Central memory CD8-positive, alpha-beta T cell (primary cell): ENCODE measurements at regions not wholly inside any gene's neighbourhood (a gene's known extent, or its start where the extent isn't known, plus 50 kb on each side); places are given as distances from the start of the nearest gene placed in this dataset.

Source experiments
- ATAC-seq: fragments of 150-1000 bp; cut with Tn5 transposase; replicated peaks from 2 replicates; pipeline ENCODE4 v1.10.0; 2022; ENCODE audit warnings: mild to moderate bottlenecking, moderate FRiP score, moderate number of reproducible peaks; ENCODE audit not compliant: poor library complexity, severe bottlenecking; ENCODE audit errors: extremely low read depth
- DNase-seq, 2 donors: peaks; one replicate each; pipeline ENCODE4 v3.0.0; 2021; ENCODE audit warnings: low spot score in 2 of 2
- H3K27ac Mint-ChIP-seq: one replicate; pipeline ENCODE4 v1.8.0; 2022; ENCODE audit warnings: low read depth, mild to moderate bottlenecking, moderate library complexity, mixed read lengths
- H3K27me3 Mint-ChIP-seq: one replicate; pipeline ENCODE4 v1.8.0; 2022; ENCODE audit warnings: mixed read lengths
- H3K36me3 Mint-ChIP-seq: one replicate; pipeline ENCODE4 v1.8.0; 2022; ENCODE audit warnings: mild to moderate bottlenecking, moderate library complexity, mixed read lengths; ENCODE audit not compliant: insufficient read depth
- H3K4me1 Mint-ChIP-seq: one replicate; pipeline ENCODE4 v1.8.0; 2022; ENCODE audit warnings: mixed read lengths
- H3K4me3 Mint-ChIP-seq: one replicate; pipeline ENCODE4 v1.8.0; 2022; ENCODE audit warnings: mild to moderate bottlenecking, moderate library complexity, mixed read lengths
- H3K9me3 Mint-ChIP-seq: one replicate; pipeline ENCODE4 v1.8.0; 2022; ENCODE audit warnings: mixed read lengths

DNA sequence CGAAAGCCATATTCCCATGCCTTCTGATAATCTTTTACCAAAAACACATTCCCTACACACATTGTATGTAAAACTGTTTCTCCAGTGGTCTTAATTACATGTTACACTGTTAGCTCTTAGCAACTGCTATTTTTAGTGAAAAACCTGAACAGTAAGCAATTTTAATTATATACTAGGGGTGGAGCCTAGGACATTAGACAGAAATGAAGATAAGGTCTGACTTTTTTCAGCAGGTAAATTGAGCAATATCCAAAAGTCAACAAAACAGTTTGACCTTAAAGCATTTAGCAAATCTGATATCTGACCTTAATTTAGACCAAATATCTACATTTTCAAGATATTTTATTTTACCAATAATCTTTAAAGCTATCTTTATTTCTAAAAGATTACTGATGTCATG, 60.2 kb downstream of the PDE6H start:
- Mint-ChIP-seq H3K27me3 (peaks cover 90% of the 10 kb centered on the region), H3K36me3 (no peaks in the 10 kb centered on the region), H3K4me1 (no peaks in the 10 kb centered on the region), H3K9me3 (no peaks in the 10 kb centered on the region), H3K27ac (no peak overlapping the region), H3K4me3 (no peak overlapping the region)
- ATAC-seq (no peak), DNase-seq (no peak)

GRCh38 chr12:15033641-15034040, 60.8 kb downstream of the PDE6H start:
- ATAC-seq = no peak
- peaks cover 88% of the 10 kb centered on the region for H3K27me3 Mint-ChIP-seq
- H3K9me3 Mint-ChIP-seq = no peaks in the 10 kb centered on the region
- no peak for DNase-seq
- H3K4me1 Mint-ChIP-seq = no peaks in the 10 kb centered on the region
- H3K27ac Mint-ChIP-seq = no peak overlapping the region
- H3K4me3 Mint-ChIP-seq = no peak overlapping the region
- H3K36me3 Mint-ChIP-seq = no peaks in the 10 kb centered on the region

GRCh38 chr12:15035185-15035584, 62.3 kb downstream of the PDE6H start:
- no peaks in the 10 kb centered on the region for H3K4me1 Mint-ChIP-seq
- H3K4me3 Mint-ChIP-seq = no peak overlapping the region
- peaks cover 82% of the 10 kb centered on the region for H3K27me3 Mint-ChIP-seq
- no peaks in the 10 kb centered on the region for H3K9me3 Mint-ChIP-seq
- H3K36me3 Mint-ChIP-seq = no peaks in the 10 kb centered on the region
- H3K27ac Mint-ChIP-seq = no peak overlapping the region
- DNase-seq (no peak), ATAC-seq (no peak)

GRCh38 chr12:15037091-15037687, 64.3 kb downstream of the PDE6H start:
- Mint-ChIP-seq H3K27ac (no peak overlapping the region), H3K4me3 (no peak overlapping the region), H3K27me3 (peaks cover 86% of the 10 kb centered on the region), H3K9me3 (no peaks in the 10 kb centered on the region), H3K36me3 (no peaks in the 10 kb centered on the region), H3K4me1 (no peaks in the 10 kb centered on the region)
- ATAC-seq (no peak), DNase-seq (no peak)

DNA sequence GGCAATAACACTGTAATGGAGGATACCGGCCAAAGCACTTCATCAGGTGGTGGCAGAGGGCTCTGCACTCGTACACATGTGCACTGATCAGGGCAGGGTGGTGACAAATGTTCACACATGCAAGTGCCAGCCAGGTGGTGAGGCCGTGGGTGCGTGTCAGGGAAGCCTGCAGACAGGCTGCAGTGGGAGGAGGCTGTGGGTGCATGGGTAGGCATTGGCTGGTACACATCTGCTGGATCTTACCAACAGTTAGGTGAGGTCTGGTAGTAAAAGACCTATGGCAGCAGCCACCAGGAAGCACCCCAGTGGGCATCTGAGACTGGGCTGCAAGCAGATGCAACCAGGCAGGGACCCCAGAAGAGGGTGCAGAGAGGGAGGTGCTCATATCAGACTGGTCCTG, 65.3 kb downstream of the PDE6H start:
- H3K4me3 Mint-ChIP-seq = no peak overlapping the region
- H3K9me3 Mint-ChIP-seq = no peaks in the 10 kb centered on the region
- no peak for DNase-seq
- no peaks in the 10 kb centered on the region for H3K36me3 Mint-ChIP-seq
- ATAC-seq = no peak
- H3K27ac Mint-ChIP-seq = no peak overlapping the region
- H3K27me3 Mint-ChIP-seq = peaks cover 91% of the 10 kb centered on the region
- H3K4me1 Mint-ChIP-seq = no peaks in the 10 kb centered on the region

DNA sequence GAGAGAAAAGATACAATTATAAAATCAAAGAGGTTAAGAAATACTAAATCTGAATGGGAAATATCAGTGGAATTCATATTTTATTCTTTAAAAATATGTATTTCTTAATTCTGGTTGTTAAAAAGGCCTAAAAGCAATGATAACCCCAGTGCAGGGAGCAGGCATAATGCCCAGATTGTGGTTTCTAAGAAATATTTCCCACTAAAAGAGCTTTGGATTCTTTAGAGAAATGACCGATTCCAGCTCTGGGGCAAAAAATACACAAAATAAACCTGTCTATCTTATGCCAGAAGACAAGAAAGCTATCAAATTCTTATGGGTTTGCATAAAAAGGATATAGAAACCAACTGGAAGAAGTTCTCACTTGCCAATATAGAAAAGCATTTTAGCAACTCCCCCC, 71.6 kb downstream of the PDE6H start:
- H3K36me3 Mint-ChIP-seq = no peaks in the 10 kb centered on the region
- DNase-seq = no peak

DNA sequence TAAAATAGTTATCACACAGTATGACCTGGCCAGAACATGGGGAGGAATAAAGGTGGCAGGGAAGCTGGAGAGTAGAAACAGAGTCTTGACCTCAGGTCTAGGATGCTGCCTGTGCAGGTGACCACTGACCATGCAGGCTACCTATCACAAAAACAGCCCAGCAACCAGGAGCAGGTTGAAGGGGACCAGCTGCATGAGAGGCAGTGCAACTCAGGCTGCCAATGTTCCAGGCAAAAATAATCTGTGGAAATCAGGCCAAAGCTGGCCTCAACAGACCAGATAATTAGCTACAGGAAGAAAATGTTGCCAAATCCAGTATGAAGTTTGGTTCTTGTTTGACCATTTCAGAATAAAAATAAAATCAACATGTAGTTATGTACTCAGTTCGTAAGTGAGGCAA, 72.6 kb downstream of the PDE6H start:
- no peak overlapping the region for H3K27ac Mint-ChIP-seq
- H3K27me3 Mint-ChIP-seq = peaks cover 39% of the 10 kb centered on the region
- no peaks in the 10 kb centered on the region for H3K4me1 Mint-ChIP-seq
- no peak for ATAC-seq
- no peak for DNase-seq
- no peak overlapping the region for H3K4me3 Mint-ChIP-seq
- no peaks in the 10 kb centered on the region for H3K36me3 Mint-ChIP-seq
- H3K9me3 Mint-ChIP-seq = peaks cover 6% of the 10 kb centered on the region

More for the DNA sequence above, 71.6 kb downstream of the PDE6H start:
- ATAC-seq = no peak
- Mint-ChIP-seq H3K27me3 (peaks cover 39% of the 10 kb centered on the region), H3K9me3 (peaks cover 6% of the 10 kb centered on the region), H3K4me1 (no peaks in the 10 kb centered on the region), H3K27ac (no peak overlapping the region), H3K4me3 (no peak overlapping the region)

DNA sequence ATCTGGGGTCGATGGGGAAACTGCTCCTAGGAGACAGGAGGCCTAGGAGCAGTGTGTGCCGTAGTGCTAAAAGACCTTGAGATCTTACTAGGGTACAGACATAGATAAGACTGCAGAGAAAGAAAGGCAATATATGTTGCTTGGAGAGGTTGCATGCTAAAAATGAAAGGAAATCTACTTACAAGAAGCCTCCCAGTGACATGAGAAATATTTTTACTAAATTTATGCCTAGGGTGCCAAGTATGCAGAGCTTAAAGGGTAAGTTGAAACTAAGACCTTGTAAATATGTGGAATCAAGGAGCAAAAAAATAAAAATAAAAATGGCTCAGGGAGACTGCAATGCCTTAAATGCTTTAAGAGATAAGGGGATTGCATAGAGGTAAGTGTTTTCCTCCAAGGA, 74.8 kb downstream of the PDE6H start:
- no peak overlapping the region for H3K27ac Mint-ChIP-seq
- DNase-seq (no peak), ATAC-seq (no peak)
- no peak overlapping the region for H3K4me3 Mint-ChIP-seq
- no peaks in the 10 kb centered on the region for H3K4me1 Mint-ChIP-seq
- H3K9me3 Mint-ChIP-seq = peaks cover 6% of the 10 kb centered on the region
- peaks cover 37% of the 10 kb centered on the region for H3K27me3 Mint-ChIP-seq
- no peaks in the 10 kb centered on the region for H3K36me3 Mint-ChIP-seq

DNA sequence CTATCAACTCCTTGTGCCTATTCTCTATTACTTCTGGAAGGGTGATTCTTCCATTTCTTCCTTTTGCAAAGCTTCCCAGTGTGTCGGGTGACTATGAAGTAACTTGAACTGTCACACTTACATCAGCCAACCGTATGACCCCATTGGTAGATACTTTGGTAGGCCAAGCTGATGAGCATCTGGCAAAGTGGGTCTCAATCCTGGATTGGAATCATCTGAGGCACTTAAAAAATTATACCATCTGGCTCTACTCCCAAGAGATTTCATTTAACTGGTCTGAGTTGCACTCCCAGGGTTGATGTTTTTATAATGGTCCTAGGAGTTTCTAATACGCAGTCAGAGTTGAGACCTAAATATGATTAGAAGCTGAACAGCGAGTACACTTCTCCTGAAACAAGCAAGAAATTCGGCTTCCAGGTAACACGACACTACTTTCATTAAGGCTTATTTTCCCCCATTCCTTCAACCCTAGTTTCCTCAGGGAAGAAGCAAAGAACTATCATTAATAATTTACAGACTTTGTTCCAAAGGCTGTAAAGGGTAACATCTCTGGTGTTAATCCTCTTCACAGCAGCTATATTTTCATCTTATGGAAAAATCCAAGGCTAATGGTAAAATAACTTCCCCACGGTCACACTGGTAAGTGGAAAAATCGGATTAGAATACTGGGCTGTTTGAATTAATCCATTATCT, 76.8 kb downstream of the PDE6H start:
- no peak overlapping the region for H3K4me3 Mint-ChIP-seq
- H3K27ac Mint-ChIP-seq = no peak overlapping the region

DNA sequence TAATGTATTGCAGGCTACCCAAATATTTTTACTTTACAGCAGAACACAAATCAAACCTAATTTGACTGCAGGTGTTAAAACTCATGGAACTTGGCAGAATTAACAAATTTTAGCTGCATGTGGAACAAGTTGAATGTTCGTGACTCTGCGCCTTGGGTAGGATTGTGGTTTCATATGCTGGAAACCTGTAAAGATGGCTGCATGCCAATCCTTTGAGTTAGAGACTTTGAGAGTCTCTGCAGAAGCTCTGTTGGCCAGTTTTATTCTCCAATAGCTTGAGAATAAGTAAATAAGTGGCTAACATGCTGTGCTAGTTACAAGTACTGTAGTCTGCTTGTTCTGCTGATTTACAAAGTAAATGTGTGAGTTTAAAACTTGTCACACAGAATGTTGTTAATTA, 77.8 kb downstream of the PDE6H start:
- H3K27me3 Mint-ChIP-seq = peaks cover 49% of the 10 kb centered on the region
- DNase-seq = no peak
- no peak for ATAC-seq
- H3K4me3 Mint-ChIP-seq = no peak overlapping the region
- no peaks in the 10 kb centered on the region for H3K4me1 Mint-ChIP-seq
- peaks cover 6% of the 10 kb centered on the region for H3K9me3 Mint-ChIP-seq
- no peaks in the 10 kb centered on the region for H3K36me3 Mint-ChIP-seq
- no peak overlapping the region for H3K27ac Mint-ChIP-seq

More for the DNA sequence above, 76.8 kb downstream of the PDE6H start:
- ATAC-seq (no peak), DNase-seq (no peak)
- H3K27me3 Mint-ChIP-seq = peaks cover 49% of the 10 kb centered on the region
- no peaks in the 10 kb centered on the region for H3K36me3 Mint-ChIP-seq
- H3K4me1 Mint-ChIP-seq = no peaks in the 10 kb centered on the region
- peaks cover 6% of the 10 kb centered on the region for H3K9me3 Mint-ChIP-seq

- no peak overlapping the region for H3K4me3 Mint-ChIP-seq
- no peaks in the 10 kb centered on the region for H3K36me3 Mint-ChIP-seq
- no peaks in the 10 kb centered on the region for H3K9me3 Mint-ChIP-seq
- no peak overlapping the region for H3K27ac Mint-ChIP-seq
- H3K4me1 Mint-ChIP-seq = no peaks in the 10 kb centered on the region
- ATAC-seq (no peak), DNase-seq (no peak)
- H3K27me3 Mint-ChIP-seq = peaks cover 49% of the 10 kb centered on the region
Measured at GRCh38 chr12:15052691-15053090, 79.8 kb downstream of the PDE6H start.

DNA sequence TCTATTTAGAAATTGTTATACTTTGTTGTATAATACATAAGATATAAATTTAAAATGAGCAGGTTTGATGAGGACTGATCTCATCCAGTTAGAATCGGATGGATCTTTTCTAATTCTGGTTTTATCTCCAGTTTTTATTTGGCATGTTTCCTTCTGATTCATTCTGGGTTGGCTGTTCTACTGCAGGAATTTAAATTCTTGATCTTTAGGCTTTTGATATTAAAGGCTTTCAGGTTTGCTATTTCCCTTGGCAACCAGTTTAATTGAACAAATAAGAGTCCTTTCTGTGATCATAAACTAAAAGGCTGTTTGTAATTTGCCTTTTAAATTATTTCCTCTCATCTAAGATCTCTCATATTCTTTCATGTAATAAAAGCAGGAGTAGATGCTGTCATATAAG, 83.4 kb downstream of the PDE6H start:
- peaks cover 59% of the 10 kb centered on the region for H3K27me3 Mint-ChIP-seq
- H3K36me3 Mint-ChIP-seq = no peaks in the 10 kb centered on the region
- DNase-seq (no peak), ATAC-seq (no peak)
- no peaks in the 10 kb centered on the region for H3K9me3 Mint-ChIP-seq
- no peak overlapping the region for H3K27ac Mint-ChIP-seq
- H3K4me1 Mint-ChIP-seq = no peaks in the 10 kb centered on the region
- H3K4me3 Mint-ChIP-seq = no peak overlapping the region
